GM12864 (cell line): ENCODE measurements at regions not wholly inside any gene's neighbourhood (a gene's known extent, or its start where the extent isn't known, plus 50 kb on each side); places are given as distances from the start of the nearest gene placed in this dataset.

Experiments used
- DNase-seq: peaks from one replicate; pipeline ENCODE4 v3.0.0-alpha.2; 2011; ENCODE audit warnings: low read depth
- H3K4me3 ChIP-seq: 2 replicates; pipeline ENCODE4 v1.5.1; 2011; ENCODE audit warnings: mild to moderate bottlenecking, low read depth, low read length, control low read depth
- CTCF ChIP-seq: IDR thresholded peaks from 2 replicates; pipeline ENCODE4 v1.5.1; 2011; ENCODE audit warnings: low read depth, mild to moderate bottlenecking, moderate library complexity, low read length, control low read depth, inconsistent platforms; ENCODE audit errors: missing control alignments

GRCh38 chr13:44280456-44280855, 93.2 kb upstream of the SERP2 start:
- no peak for TF ChIP-seq CTCF
- H3K4me3 ChIP-seq: no peak overlapping the region
- no peak for DNase-seq

- TF ChIP-seq CTCF: no peak
- H3K4me3 ChIP-seq: no peak overlapping the region
- no peak for DNase-seq
Measured at GRCh38 chr13:44281252-44282000, 92.2 kb upstream of the SERP2 start.

GRCh38 chr13:44283600-44283999, 90.0 kb upstream of the SERP2 start:
- no peak for DNase-seq
- TF ChIP-seq CTCF: no peak
- H3K4me3 ChIP-seq: no peak overlapping the region

- no peak for TF ChIP-seq CTCF
- H3K4me3 ChIP-seq: no peak overlapping the region
- no peak for DNase-seq
Measured at GRCh38 chr13:44287958-44288357, 85.7 kb upstream of the SERP2 start.

GRCh38 chr13:44292545-44292944, 81.1 kb upstream of the SERP2 start:
- H3K4me3 ChIP-seq: no peak overlapping the region
- DNase-seq: no peak
- no peak for TF ChIP-seq CTCF

GRCh38 chr13:44293374-44293773, 80.2 kb upstream of the SERP2 start:
- TF ChIP-seq CTCF: no peak
- H3K4me3 ChIP-seq: no peak overlapping the region
- no peak for DNase-seq
